Suppressor macrophage (primary cell): ENCODE measurements at regions not wholly inside any gene's neighbourhood (a gene's known extent, or its start where the extent isn't known, plus 50 kb on each side); places are given as distances from the start of the nearest gene placed in this dataset.

Experiments
- DNase-seq, 4 experiments: peaks; one replicate each; pipeline ENCODE4 v3.0.0-alpha.2; 2020 to 2022

DNA sequence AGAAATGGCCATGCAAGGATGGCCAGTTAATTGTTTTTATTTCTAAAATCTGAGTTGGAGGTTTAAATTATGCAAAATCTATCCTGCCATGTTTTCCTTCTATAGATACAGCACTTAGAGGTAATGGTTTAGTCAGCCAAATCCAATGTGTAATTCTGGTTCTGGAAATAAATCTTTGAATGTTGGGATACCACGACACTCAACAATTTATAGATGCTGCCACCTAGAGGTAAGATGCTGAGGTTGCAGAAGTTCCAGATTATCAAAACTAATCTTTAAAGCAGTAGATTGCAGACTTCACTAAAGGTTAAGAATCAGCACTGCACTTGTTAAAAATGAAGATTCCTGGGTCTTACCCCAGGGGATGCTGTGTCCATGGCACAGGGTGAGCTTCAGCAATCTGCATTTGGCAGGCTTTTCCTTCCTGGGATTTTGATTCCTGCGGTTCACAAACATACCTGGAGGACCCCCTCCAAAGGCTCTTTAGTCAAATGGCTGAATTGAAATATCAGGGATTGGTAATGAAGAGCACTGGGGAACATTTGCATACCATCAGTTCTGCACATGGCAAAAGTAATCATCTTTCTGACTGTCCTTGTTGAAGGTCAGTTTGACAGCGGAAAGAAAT lies 53.4 kb upstream of the ANO4 start:
- peak; percentile 6 to 56 (median 35) for DNase-seq

DNA sequence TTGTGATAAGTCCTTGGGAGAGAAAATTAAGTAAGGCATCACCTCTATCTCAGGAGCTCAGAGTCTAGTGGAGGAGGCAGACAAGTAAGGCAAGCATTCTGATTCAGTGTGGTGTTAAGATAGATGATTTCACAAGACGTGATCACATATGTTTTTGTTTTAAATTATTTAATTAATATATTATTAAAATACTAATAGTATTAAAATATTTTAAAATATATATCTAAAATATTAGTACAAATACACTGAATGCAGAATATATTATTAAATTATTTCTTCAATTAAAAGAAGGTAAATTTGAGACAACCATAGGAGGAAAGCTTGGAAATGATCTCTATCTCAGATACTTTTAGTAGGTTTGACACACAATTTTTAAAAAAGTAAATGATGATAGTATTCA lies 51.5 kb upstream of the ANO4 start:
- no peak for DNase-seq
